MM.1S (cell line): ENCODE measurements at regions not wholly inside any gene's neighbourhood (a gene's known extent, or its start where the extent isn't known, plus 50 kb on each side); places are given as distances from the start of the nearest gene placed in this dataset.

Experiments used
- EZH2 ChIP-seq: fragments of 300-600 bp; sonication (generic); optimal IDR thresholded peaks from 2 replicates; pipeline ENCODE3; 2017; ENCODE audit warnings: low read depth, mild to moderate bottlenecking, antibody characterized with exemption, low read length, mixed read lengths
- TF ChIP-seq, protein P1 (sequence below): fragments of 300-600 bp; sonication (generic); IDR thresholded peaks from 2 replicates; pipeline ENCODE4 v1.5.1; 2016; ENCODE audit warnings: antibody characterized with exemption, low read length, mixed read lengths

- TF ChIP-seq, protein P1, sequence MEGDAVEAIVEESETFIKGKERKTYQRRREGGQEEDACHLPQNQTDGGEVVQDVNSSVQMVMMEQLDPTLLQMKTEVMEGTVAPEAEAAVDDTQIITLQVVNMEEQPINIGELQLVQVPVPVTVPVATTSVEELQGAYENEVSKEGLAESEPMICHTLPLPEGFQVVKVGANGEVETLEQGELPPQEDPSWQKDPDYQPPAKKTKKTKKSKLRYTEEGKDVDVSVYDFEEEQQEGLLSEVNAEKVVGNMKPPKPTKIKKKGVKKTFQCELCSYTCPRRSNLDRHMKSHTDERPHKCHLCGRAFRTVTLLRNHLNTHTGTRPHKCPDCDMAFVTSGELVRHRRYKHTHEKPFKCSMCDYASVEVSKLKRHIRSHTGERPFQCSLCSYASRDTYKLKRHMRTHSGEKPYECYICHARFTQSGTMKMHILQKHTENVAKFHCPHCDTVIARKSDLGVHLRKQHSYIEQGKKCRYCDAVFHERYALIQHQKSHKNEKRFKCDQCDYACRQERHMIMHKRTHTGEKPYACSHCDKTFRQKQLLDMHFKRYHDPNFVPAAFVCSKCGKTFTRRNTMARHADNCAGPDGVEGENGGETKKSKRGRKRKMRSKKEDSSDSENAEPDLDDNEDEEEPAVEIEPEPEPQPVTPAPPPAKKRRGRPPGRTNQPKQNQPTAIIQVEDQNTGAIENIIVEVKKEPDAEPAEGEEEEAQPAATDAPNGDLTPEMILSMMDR, result no peak
- TF ChIP-seq EZH2, result no peak
These were observed 706.7 kb downstream of the TBC1D32 start for GRCh38 chr6:120627612-120628011.
